Neuronal stem cell (in vitro differentiated cells): ENCODE measurements at regions not wholly inside any gene's neighbourhood (a gene's known extent, or its start where the extent isn't known, plus 50 kb on each side); places are given as distances from the start of the nearest gene placed in this dataset.

Source experiments
- DNase-seq: peaks from one replicate; pipeline ENCODE4 v3.0.0-alpha.2; 2013; ENCODE audit warnings: low spot score
- H2AFZ ChIP-seq: one replicate; pipeline ENCODE4 v1.6.1; 2013; ENCODE audit warnings: mild to moderate bottlenecking, low read length, inconsistent platforms
- H2AK5ac ChIP-seq: 2 replicates; pipeline ENCODE4 v1.6.1; 2013; ENCODE audit warnings: low read depth, mild to moderate bottlenecking, inconsistent platforms, low read length, moderate library complexity, mixed read lengths
- H2BK120ac ChIP-seq: 2 replicates; pipeline ENCODE4 v1.6.1; 2013; ENCODE audit warnings: low read depth, mild to moderate bottlenecking, inconsistent platforms, low read length, moderate library complexity, mixed read lengths
- H2BK12ac ChIP-seq: one replicate; pipeline ENCODE4 v1.6.1; 2013; ENCODE audit warnings: low read length, inconsistent platforms
- H2BK15ac ChIP-seq: 2 replicates; pipeline ENCODE4 v1.6.1; 2013; ENCODE audit warnings: mild to moderate bottlenecking, low read length, inconsistent platforms, mixed read lengths
- H2BK5ac ChIP-seq: one replicate; pipeline ENCODE4 v1.6.1; 2013; ENCODE audit warnings: inconsistent platforms, mild to moderate bottlenecking, low read length, moderate library complexity
- H3K14ac ChIP-seq: one replicate; pipeline ENCODE4 v1.6.1; 2013; ENCODE audit warnings: low read length, inconsistent platforms
- H3K18ac ChIP-seq: 2 replicates; pipeline ENCODE4 v1.6.1; 2013; ENCODE audit warnings: low read length, inconsistent platforms
- H3K23ac ChIP-seq: 2 replicates; pipeline ENCODE4 v1.6.1; 2013; ENCODE audit warnings: low read depth, mild to moderate bottlenecking, mixed read lengths, low read length, inconsistent platforms; ENCODE audit not compliant: poor library complexity
- H3K27ac ChIP-seq: replicated peaks from 3 replicates; pipeline ENCODE4 v1.5.1; 2013; ENCODE audit warnings: low read length, inconsistent platforms
- H3K27me3 ChIP-seq, 3 experiments: 2 replicates each; pipeline ENCODE4 v1.6.1; 2013; ENCODE audit warnings: low read length in 3 of 3, mild to moderate bottlenecking in 2 of 3, inconsistent platforms in 1 of 3, low read depth in 1 of 3, mixed read lengths in 1 of 3, moderate library complexity in 1 of 3; ENCODE audit not compliant: control insufficient read depth in 3 of 3, insufficient read depth in 3 of 3
- H3K36me3 ChIP-seq, 2 donors: replicated peaks in 1 of 2; 2 replicates each; pipeline ENCODE4 v1.6.1; 2013; ENCODE audit warnings: low read length in 2 of 2; ENCODE audit not compliant: control insufficient read depth in 2 of 2, insufficient read depth in 2 of 2
- H3K4ac ChIP-seq: 2 replicates; pipeline ENCODE4 v1.6.1; 2013; ENCODE audit warnings: inconsistent platforms, mild to moderate bottlenecking, low read length, moderate library complexity
- H3K4me1 ChIP-seq, 2 donors: 1 replicate in 1 of 2; 2 replicates in 1 of 2; pipeline ENCODE4 v1.6.1; 2013; ENCODE audit warnings: low read length in 2 of 2, low read depth in 1 of 2; ENCODE audit not compliant: control insufficient read depth in 2 of 2, insufficient read depth in 1 of 2
- H3K4me2 ChIP-seq: one replicate; pipeline ENCODE4 v1.6.1; 2013; ENCODE audit warnings: mild to moderate bottlenecking, low read length, inconsistent platforms; ENCODE audit not compliant: insufficient read depth, poor library complexity, severe bottlenecking
- H3K4me3 ChIP-seq, 2 donors: 2 replicates each; pipeline ENCODE4 v1.5.1; 2013; ENCODE audit warnings: low read length in 2 of 2, mild to moderate bottlenecking in 2 of 2, inconsistent platforms in 1 of 2, moderate library complexity in 1 of 2
- H3K79me1 ChIP-seq: one replicate; pipeline ENCODE4 v1.6.1; 2013; ENCODE audit warnings: low read depth, mild to moderate bottlenecking, inconsistent platforms, low read length, moderate library complexity
- H3K9ac ChIP-seq: one replicate; pipeline ENCODE4 v1.6.1; 2013; ENCODE audit warnings: mild to moderate bottlenecking, low read depth, low read length, inconsistent platforms; ENCODE audit not compliant: poor library complexity
- H3K9me3 ChIP-seq, 2 donors: replicated peaks in 1 of 2; 2 replicates each; pipeline versions ENCODE3 to v1.6.1; 2013; ENCODE audit warnings: low read length in 2 of 2, mild to moderate bottlenecking in 2 of 2, inconsistent platforms in 1 of 2, low read depth in 1 of 2, mixed read lengths in 1 of 2, moderate library complexity in 1 of 2; ENCODE audit not compliant: control insufficient read depth in 2 of 2, insufficient read depth in 1 of 2
- H4K8ac ChIP-seq: one replicate; pipeline ENCODE4 v1.6.1; 2013; ENCODE audit warnings: low read depth, mild to moderate bottlenecking, inconsistent platforms, low read length, moderate library complexity
- H4K91ac ChIP-seq: one replicate; pipeline ENCODE4 v1.6.1; 2013; ENCODE audit warnings: low read length, low read depth, mild to moderate bottlenecking, inconsistent platforms; ENCODE audit not compliant: poor library complexity
- WGBS, 2 donors: extraction: QIAGEN DNeasy Blood & Tissue Kit; methylation state at CpG; one replicate each; pipeline ENCODE4 v1.1.7; 2013; ENCODE audit warnings: missing lambda C conversion rate in 2 of 2, mixed read lengths in 1 of 2; ENCODE audit not compliant: insufficient read length in 2 of 2, insufficient replicate concordance in 1 of 2; ENCODE audit errors: extremely low coverage in 2 of 2; 5-methylcytosine and 5-hydroxymethylcytosine counted together

DNA sequence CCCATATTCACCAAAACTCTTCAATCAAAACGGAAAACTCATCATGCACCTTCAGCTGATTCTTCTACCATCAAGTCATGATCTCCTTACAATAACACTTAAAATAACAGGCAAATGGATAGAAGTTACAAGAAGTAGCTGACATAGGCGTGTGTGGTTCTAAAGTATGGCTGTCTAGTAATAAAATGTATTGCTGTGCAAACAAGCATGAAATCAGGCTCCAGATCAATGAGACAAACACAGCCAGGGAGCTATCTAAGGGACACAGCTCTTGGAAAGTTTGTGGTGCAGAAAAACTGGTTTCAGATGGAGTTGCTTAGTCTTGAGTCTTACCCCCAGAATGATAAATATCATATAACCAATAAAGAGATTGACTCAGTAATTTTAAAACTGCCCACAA, 434.8 kb upstream of the NOX3 start:
- H3K4me1 ChIP-seq, result peaks cover 0 to 2% of the 10 kb centered on the region in 2 donors
- H3K27me3 ChIP-seq, result no peaks in the 10 kb centered on the region
- no peak overlapping the region for H2AK5ac ChIP-seq
- H3K4me2 ChIP-seq, result no peak overlapping the region
- WGBS, 2 donors, result no CpG with 5 or more reads among the region's 2 CpGs
- H3K79me1 ChIP-seq, result no peaks in the 10 kb centered on the region
- H2BK15ac ChIP-seq, result no peak overlapping the region
- no peak overlapping the region for H2AFZ ChIP-seq
- H2BK12ac ChIP-seq, result no peak overlapping the region
- H2BK5ac ChIP-seq, result no peak overlapping the region
- H3K23ac ChIP-seq, result no peak overlapping the region
- no peak overlapping the region for H2BK120ac ChIP-seq
- H3K18ac ChIP-seq, result no peak overlapping the region
- H4K91ac ChIP-seq, result no peak overlapping the region
- DNase-seq, result no peak
- no peaks in the 10 kb centered on the region for H3K36me3 ChIP-seq
- no peak overlapping the region for H3K4me3 ChIP-seq
- no peak overlapping the region for H3K9ac ChIP-seq
- H4K8ac ChIP-seq, result no peak overlapping the region
- no peak overlapping the region for H3K4ac ChIP-seq
- H3K14ac ChIP-seq, result no peak overlapping the region
- H3K9me3 ChIP-seq, result no peaks in the 10 kb centered on the region
- no peak overlapping the region for H3K27ac ChIP-seq

DNA sequence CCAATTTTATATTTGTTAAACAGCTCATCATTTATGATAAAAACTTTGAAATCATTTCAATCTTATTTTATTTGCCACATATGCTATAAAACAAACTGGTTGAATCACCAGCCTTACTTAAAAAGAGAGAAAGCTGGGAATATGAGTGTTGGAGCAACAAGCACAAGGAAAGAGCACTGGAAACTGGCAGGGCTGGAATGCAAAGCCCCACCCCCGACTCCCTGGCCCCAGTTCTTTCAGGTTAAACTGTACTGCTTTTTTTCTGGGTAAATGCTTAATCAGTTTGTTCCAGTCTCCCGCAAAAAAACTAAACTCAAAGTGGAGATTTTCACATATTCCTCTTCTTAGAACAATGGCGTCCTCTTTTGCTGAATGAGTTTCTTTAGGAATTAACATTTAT, 433.8 kb upstream of the NOX3 start:
- no peak overlapping the region for H3K18ac ChIP-seq
- H3K4me2 ChIP-seq, result no peak overlapping the region
- no peak for DNase-seq
- no peaks in the 10 kb centered on the region for H3K9me3 ChIP-seq
- no peak overlapping the region for H3K4me3 ChIP-seq
- H3K36me3 ChIP-seq, result no peaks in the 10 kb centered on the region
- H2BK120ac ChIP-seq, result no peak overlapping the region
- H3K9ac ChIP-seq, result no peak overlapping the region
- H3K27me3 ChIP-seq, result no peaks in the 10 kb centered on the region
- no peak overlapping the region for H2BK12ac ChIP-seq
- no peak overlapping the region for H4K8ac ChIP-seq
- no peak overlapping the region for H3K27ac ChIP-seq
- H3K4ac ChIP-seq, result no peak overlapping the region
- H2AFZ ChIP-seq, result no peak overlapping the region
- H3K79me1 ChIP-seq, result no peaks in the 10 kb centered on the region
- H4K91ac ChIP-seq, result no peak overlapping the region
- H3K23ac ChIP-seq, result no peak overlapping the region
- H2BK15ac ChIP-seq, result no peak overlapping the region
- H3K14ac ChIP-seq, result no peak overlapping the region
- no peak overlapping the region for H2BK5ac ChIP-seq
- no peak overlapping the region for H2AK5ac ChIP-seq
- H3K4me1 ChIP-seq, result peaks cover 0 to 2% of the 10 kb centered on the region in 2 donors
- no CpG with 5 or more reads among the region's 3 CpGs for WGBS, 2 donors

DNA sequence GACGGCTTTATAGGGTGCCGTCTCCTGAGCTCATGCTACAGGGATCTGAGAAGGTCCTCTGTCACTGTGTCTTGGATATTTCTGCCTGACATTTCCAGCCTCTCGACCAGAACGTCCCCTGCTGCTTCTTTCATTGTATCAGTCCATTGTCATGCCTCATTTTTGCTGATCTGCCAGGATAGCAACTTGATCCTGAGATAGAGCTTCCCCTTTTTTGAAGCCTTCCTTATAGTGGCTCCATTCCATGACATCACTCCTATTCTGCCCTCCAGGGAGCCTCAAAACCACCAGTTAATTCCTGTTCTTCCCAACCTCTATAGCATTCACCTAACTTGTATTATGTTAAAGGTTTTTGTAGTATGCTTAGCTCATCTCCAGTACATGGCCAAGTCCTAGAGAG, 431.8 kb upstream of the NOX3 start:
- no peak overlapping the region for H3K23ac ChIP-seq
- no peak for DNase-seq
- WGBS, 2 donors, result no CpG with 5 or more reads among the region's 4 CpGs
- H3K9me3 ChIP-seq, result no peaks in the 10 kb centered on the region
- H2AFZ ChIP-seq, result no peak overlapping the region
- no peaks in the 10 kb centered on the region for H3K79me1 ChIP-seq
- H2BK15ac ChIP-seq, result no peak overlapping the region
- H3K27me3 ChIP-seq, result no peaks in the 10 kb centered on the region
- no peak overlapping the region for H4K8ac ChIP-seq
- no peak overlapping the region for H3K4me3 ChIP-seq
- H2BK5ac ChIP-seq, result no peak overlapping the region
- no peak overlapping the region for H2BK12ac ChIP-seq
- no peak overlapping the region for H4K91ac ChIP-seq
- H3K18ac ChIP-seq, result no peak overlapping the region
- no peak overlapping the region for H3K4ac ChIP-seq
- H3K4me1 ChIP-seq, result peaks cover 0 to 2% of the 10 kb centered on the region in 2 donors
- H3K4me2 ChIP-seq, result no peak overlapping the region
- no peaks in the 10 kb centered on the region for H3K36me3 ChIP-seq
- no peak overlapping the region for H3K14ac ChIP-seq
- no peak overlapping the region for H2BK120ac ChIP-seq
- H3K9ac ChIP-seq, result no peak overlapping the region
- no peak overlapping the region for H3K27ac ChIP-seq
- no peak overlapping the region for H2AK5ac ChIP-seq

DNA sequence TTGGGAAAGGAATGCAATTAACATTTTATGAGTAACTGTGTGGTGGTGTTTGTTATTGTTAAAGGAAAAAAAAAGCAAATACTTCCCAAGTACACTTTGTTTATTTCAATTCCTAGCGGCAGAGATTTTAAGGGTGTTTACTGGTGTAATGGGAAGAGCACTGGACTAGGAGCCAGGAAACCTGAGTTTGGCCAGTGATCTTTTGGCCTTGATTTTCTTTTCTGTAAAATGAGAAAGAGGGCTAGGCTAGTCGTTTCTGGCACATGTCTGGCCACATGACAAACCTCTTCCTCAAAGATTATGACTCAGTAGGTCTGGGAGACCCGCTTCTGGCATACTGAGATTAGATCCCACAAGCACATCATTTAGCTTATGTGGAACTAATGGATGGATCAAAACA, 428.1 kb upstream of the NOX3 start:
- no peak overlapping the region for H3K27ac ChIP-seq

More for the DNA sequence above, 428.1 kb upstream of the NOX3 start:
- Histone ChIP-seq H3K27me3 (no peaks in the 10 kb centered on the region), H3K4me2 (no peak overlapping the region), H3K14ac (no peak overlapping the region), H3K4me3 (no peak overlapping the region), H3K79me1 (no peaks in the 10 kb centered on the region), H3K4ac (no peak overlapping the region), H3K4me1 (peaks cover 0 to 3% of the 10 kb centered on the region in 2 donors), H2BK120ac (no peak overlapping the region), H2BK12ac (no peak overlapping the region), H3K18ac (no peak overlapping the region), H4K8ac (no peak overlapping the region), H2BK15ac (no peak overlapping the region), H4K91ac (no peak overlapping the region), H3K36me3 (no peaks in the 10 kb centered on the region), H2AFZ (no peak overlapping the region), H3K9me3 (no peaks in the 10 kb centered on the region), H3K23ac (no peak overlapping the region), H2AK5ac (no peak overlapping the region), H2BK5ac (no peak overlapping the region), H3K9ac (no peak overlapping the region)
- WGBS, 2 donors, result no CpG with 5 or more reads among the region's 3 CpGs
- DNase-seq, result no peak
